Activated CD8-positive, alpha-beta memory T cell treated with anti-CD3 and anti-CD28 coated beads for 4 hours (primary cell): ENCODE measurements at regions not wholly inside any gene's neighbourhood (a gene's known extent, or its start where the extent isn't known, plus 50 kb on each side); places are given as distances from the start of the nearest gene placed in this dataset.
"Not testable (repeated sequence)": the region's sequence is repeated elsewhere in the genome, so short reads cannot be mapped to it uniquely, and the experiment has no call there.

Experiments used
- DNase-seq, 2 donors: peaks; one replicate each; pipeline ENCODE4 v3.0.0-alpha.2; 2020; ENCODE audit warnings: low read depth in 2 of 2

DNA sequence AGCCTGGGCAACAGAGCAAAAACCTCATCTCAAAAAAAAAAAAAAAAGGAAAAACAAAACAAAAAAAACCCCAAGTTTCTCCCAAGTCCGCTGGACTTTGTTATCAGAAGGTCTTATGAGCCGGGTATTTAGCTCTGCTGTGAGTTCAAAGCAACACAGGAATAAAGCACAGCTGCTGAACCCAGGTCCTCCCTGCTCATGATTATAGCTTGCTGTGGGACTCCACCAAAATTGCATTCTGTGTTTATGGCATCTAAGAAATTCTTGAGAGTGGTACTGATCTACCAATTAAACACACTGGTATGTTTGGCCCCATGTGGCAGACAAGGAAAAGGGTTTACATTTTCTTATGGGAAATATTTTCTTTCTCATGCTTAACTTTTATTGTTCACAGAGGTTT, 93.6 kb upstream of the NEDD9 start:
- no peak for DNase-seq

DNA sequence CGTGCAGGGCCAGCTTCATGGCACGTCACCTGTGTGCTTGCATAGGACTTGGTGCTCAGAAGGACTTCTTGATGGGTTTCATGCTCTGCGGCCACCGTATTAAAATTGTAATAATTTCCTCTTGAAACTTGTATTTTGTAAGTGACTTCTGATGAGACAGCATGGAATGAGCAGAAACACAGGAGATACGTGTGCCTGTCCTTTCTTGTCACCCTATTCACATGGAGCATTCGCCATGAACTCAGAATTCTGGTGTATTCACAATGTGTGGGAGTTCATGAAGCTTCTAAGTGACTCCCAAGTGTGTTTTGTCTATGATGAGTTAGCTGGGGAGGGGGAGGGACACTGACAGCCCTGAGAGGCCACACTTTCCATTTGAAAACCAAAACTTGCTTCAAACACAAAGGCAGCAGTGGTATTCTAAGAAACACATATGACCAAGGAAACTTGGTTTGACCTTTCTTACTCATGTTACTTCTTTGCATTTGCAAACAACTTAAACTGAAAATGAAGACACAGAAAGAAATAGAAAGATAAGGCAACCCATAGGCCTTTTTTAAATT, 92.1 kb upstream of the NEDD9 start:
- peak in 1 of 2 donors; percentile 30 for DNase-seq

DNA sequence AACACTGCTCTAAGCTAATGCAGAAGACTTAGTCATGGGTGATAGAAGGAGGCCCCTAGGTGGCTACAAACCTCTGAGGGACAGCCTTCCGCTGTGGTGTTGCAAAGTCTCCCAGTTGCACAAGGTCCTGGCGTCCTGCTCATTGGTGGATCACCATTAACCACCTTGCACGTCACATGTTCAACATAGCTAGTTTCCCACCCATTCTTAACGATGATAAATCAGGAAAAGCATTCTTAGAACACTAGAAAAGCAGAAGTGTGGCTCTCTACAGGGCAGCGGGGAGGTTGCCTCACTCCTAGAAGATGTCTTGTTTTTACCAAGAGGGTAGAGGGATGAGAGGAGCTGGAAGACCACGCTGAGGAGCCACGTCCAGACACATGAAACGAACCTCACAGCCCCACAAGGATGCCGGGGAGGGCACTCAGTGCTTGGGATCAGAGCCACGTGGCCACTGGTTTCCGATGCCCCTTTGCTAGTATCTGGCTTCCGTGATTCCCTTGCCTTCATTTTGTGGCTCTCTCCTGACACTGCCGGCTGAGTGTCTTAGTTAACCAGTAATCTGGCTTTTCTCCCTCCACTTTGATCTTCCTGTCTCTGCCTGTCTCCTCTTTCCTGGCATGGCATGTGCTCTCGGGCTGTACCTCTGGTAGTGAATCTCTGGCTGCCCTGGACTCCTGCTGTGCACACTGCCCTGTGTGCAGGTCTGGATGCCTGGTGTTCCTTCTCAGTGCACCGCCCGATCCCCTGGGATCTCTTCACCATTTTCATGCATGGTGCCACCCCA, 91.4 kb upstream of the NEDD9 start:
- no peak for DNase-seq

GRCh38 chr6:11322252-11322885, 89.9 kb upstream of the NEDD9 start:
- no peak for DNase-seq

DNA sequence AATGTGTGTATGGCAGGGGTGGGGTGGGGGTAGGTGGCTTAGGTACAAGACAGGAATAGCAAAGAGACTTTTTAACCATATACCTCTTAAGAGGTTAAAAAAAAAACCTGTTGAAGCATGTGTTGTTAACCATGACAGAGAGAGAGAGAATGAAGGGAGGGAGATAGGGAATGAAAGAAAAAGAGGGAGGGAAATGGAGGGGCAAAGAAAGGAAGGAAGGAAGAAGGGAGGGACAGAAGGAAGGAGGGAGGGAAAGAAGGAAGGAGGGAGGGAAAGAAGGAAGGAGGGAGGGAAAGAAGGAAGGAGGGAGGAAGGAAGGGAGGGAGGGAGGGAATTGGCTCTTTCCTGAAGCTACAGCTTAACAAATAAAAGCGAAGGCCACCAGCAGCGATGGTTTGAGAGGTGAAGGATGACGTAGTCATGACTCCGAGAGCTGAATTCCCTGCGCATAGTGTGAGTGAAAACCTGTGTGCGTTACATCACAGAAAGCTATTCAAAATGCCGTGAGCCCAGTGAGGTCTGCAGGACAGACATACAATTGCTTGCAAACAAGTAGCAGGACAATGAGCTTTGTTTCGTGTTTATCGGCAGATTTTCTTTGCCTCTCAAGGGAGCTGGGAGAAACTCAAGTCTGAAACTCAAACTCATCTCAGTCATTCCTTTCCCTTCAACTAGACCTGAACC, 88.6 kb upstream of the NEDD9 start:
- no peak for DNase-seq

DNA sequence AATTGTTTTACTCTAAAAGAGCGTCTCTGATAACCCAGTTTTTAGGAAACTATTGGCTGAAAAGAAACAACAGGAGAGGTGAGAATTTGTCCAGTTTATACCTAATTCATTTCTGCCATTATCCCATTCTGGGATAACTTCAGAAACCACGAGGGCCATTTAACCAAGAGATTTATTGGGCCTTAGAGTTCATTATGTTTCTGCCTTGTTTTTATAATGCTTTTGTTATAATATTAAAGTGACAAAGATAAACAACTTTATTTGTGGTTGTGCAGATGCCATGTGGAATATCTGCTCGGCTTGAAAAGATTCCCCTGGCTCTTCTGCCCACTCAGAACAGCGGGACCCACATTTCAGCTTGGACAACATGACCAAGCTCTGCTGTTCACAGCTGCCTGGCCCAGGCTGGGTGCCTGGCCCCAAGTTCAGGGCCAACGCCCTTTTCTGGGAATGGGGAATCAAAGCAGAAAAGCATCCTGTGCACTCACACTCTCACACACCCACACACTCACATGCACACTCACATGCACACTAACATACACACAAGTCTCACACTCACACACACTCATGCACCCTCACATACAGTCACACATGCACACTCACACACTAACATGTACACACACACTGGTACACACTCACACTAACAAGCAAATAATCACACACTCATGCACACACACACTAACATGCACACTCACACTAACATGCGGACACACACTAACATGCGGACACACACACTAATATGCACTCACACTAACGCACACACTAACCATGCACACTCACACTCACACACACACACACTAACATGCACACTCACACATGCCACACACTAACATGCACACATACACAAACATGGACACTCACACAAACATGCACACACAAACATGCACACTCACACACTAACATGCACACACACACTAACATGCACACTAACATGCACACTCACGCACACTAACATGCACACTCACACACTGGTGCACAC, 86.7 kb upstream of the NEDD9 start:
- DNase-seq = no peak

- peak; percentile 51 to 67 for DNase-seq
These were observed 85.7 kb upstream of the NEDD9 start for GRCh38 chr6:11317885-11318771.

- DNase-seq = no peak
These were observed 83.4 kb upstream of the NEDD9 start for GRCh38 chr6:11315743-11316437.

GRCh38 chr6:11313207-11313606, 80.7 kb upstream of the NEDD9 start:
- DNase-seq = no peak

GRCh38 chr6:11311970-11312369, 79.5 kb upstream of the NEDD9 start:
- no peak for DNase-seq

- no peak for DNase-seq
These were observed 77.6 kb upstream of the NEDD9 start for GRCh38 chr6:11309947-11310665.

DNA sequence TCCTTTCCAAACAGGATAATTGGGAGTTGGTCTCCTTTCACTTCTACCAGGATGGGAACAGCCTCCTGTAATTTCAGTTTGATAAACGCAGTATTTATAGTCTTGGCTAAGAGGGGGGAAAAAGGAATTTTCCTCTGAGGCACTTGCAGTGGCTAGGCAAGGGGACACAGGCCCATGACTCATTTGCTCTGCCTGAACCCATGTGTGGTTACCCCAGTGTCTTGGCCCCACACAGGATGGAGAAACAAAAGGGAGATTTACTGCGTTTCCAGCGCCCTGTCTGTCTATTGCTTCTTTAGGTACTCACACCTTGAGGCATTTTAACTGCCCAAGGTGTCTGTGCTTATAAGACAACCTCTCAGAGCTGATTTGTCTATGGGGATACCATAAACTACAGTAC, 74.8 kb upstream of the NEDD9 start:
- no peak for DNase-seq

DNA sequence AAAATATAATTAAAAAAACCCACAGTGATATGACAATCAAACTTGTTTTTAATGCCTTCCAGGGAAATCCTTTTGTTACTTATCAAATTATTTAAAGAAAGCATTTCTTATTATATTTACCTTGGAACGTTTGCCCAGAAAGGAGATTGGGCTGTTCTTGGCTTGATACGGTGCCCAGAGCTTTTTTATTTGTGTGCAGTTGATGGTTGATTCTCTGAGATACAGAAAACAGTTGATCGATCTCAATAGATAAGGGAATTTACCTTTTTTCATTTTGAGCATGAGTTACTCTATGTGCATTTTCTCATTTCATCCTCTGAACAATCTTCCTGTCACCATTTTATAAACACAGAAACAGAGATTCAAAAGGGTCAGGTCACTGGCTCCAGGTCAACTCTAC, 72.5 kb upstream of the NEDD9 start:
- DNase-seq = no peak

GRCh38 chr6:11299876-11300428, 67.5 kb upstream of the NEDD9 start:
- DNase-seq = not testable (repeated sequence)

DNA sequence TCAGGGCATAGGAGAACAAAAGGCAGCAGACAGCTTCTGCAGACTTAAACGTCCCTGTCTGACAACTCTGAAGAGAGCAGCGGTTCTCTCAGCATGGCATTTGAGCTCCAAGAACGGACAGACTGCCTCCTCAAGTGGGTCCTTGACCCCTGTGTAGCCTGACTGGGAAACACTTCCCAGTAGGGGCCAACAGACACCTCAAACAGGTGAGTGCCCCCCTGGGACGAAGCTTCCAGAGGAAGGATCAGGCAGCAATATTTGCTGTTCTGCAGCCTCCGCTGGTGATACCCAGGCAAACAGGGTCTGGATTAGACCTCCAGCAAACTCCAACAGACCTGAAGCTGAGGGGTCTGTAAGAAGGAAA, 66.9 kb upstream of the NEDD9 start:
- not testable (repeated sequence) for DNase-seq

DNA sequence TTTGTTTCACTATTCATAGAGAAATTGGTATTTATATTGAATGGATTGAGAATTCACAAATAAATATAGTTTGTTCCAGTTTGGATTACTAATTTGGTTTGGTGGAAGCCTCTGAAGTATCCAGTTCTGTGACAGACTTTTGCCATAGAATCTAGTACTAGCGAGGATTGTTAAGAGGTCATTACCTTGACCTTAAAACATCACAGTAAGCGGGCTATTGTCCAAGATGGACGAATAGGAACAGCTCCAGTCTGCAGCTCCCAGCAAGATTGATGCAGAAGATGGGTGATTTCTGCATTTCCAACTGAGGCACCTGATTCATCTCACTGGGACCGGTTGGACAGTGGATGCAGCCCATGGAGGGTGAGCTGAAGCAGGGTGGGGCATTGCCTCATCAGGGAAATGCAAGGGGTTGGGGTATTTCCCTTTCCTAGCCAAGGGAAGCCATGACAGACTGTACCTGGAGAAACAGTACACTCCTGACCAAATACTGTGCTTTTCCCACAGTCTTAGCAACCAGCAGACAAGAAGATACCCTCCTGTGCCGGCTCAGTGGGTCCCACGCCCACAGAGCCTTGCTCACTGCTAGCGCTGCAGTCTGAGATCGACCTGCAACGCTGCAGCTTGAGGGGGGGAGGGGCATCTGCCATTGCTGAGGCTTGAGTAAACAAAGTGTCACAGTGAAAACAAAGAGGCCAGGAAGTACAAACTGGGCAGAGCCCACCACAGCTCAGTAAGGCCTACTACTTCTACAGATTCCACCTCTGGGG, 66.4 kb upstream of the NEDD9 start:
- DNase-seq = no peak

GRCh38 chr6:11297376-11297729, 64.9 kb upstream of the NEDD9 start:
- no peak for DNase-seq
